HUES6 (cell line): ENCODE measurements at regions not wholly inside any gene's neighbourhood (a gene's known extent, or its start where the extent isn't known, plus 50 kb on each side); places are given as distances from the start of the nearest gene placed in this dataset.

Experiments used
- H3K27ac ChIP-seq: 2 replicates; pipeline ENCODE4 v1.7.0; 2013; ENCODE audit warnings: low read depth, mild to moderate bottlenecking, low read length, inconsistent platforms
- H3K27me3 ChIP-seq: 2 replicates; pipeline ENCODE4 v1.6.1; 2013; ENCODE audit warnings: low read length; ENCODE audit not compliant: control insufficient read depth, insufficient read depth
- H3K36me3 ChIP-seq: 2 replicates; pipeline ENCODE4 v1.6.1; 2013; ENCODE audit warnings: low read length; ENCODE audit not compliant: control insufficient read depth, insufficient read depth
- H3K4me1 ChIP-seq: 2 replicates; pipeline ENCODE4 v1.6.1; 2013; ENCODE audit warnings: low read length; ENCODE audit not compliant: control insufficient read depth, insufficient read depth
- H3K4me3 ChIP-seq: 2 replicates; pipeline ENCODE4 v1.5.1; 2013; ENCODE audit warnings: low read depth, low read length
- H3K9ac ChIP-seq: one replicate; pipeline ENCODE4 v1.6.1; 2013; ENCODE audit warnings: mild to moderate bottlenecking, low read length
- H3K9me3 ChIP-seq: 2 replicates; pipeline ENCODE4 v1.6.1; 2013; ENCODE audit warnings: low read depth, low read length; ENCODE audit not compliant: control insufficient read depth, insufficient read depth

DNA sequence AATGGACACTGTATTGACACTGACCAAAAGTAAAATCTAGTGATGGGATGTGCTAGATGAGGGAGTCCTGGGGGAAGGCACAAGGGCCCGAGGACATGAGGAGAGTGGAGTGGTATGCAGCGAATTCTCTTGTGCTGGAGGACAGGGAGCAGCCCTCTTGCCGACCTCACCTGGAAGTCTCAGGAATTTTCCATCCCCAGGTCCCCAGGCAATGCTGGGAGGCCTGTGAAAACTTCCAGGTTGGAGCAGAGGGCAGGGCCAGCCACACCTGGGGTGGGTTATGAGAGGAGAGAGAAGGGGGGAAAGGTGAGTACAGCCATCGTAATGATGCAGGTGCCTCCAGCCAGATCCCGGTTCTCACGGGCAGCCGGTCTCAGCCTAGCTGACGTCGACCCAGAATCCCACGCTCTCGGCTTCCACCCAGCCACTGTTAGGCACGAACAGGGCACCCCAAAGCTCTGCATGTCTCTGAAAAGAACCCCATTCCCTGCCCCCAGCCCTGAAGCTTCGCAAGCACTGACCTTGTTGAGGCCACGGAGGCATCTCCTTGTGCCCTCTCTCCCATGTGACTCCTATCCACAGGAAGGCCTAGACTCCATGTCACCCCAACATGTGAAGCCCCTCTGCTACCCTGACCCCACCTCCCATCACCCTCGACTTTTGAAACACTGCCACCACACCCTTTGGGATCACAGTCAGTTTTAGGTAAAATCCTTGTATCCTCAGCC, 239.7 kb upstream of the MYO3A start:
- H3K27me3 ChIP-seq: no peaks in the 10 kb centered on the region
- no peak overlapping the region for H3K27ac ChIP-seq
- no peaks in the 10 kb centered on the region for H3K9me3 ChIP-seq
- no peaks in the 10 kb centered on the region for H3K4me1 ChIP-seq
- no peak overlapping the region for H3K4me3 ChIP-seq
- H3K36me3 ChIP-seq: no peaks in the 10 kb centered on the region
- H3K9ac ChIP-seq: no peak overlapping the region

DNA sequence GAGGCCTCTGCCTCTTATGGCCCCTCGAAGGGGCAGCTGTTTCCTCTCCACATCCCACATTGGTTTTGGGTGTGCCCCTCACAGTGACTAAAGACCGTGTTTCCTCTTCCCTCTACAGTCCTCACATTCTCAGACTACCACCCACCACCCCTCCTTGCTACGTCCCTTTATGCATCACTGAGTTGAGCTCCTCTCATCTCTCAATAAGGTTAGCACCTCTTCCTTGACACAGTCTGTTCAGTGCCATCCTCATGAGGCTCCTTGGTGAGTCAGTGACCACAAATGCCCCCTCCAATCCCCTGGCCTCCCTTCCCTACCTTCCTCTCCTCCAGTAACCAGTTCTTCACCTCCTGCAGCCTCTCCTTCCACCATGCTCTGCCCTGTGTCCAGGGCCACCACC, 239.1 kb upstream of the MYO3A start:
- H3K27ac ChIP-seq: no peak overlapping the region
- H3K4me3 ChIP-seq: no peak overlapping the region
- no peaks in the 10 kb centered on the region for H3K4me1 ChIP-seq
- H3K9me3 ChIP-seq: no peaks in the 10 kb centered on the region
- no peak overlapping the region for H3K9ac ChIP-seq
- H3K36me3 ChIP-seq: no peaks in the 10 kb centered on the region
- H3K27me3 ChIP-seq: no peaks in the 10 kb centered on the region

DNA sequence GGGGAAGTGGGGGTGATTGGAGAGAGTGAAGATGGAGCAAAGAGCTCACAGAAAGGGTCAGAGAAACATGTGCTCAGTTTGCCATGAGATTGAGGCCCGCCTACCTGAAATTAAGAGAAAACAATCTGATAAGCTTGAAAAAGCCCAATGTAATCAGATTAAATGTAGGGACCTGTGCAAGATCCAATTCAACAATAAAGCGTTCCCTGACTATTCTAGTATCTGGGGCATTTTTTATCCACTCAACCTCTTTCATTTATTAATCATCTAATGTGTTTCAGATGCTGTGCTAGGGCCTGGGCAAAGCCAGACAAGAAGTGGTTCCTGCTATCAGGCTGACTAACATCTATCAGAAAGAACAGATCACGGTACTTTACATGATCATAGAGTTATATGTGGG, 238.4 kb upstream of the MYO3A start:
- Histone ChIP-seq H3K4me1 (no peaks in the 10 kb centered on the region), H3K27me3 (no peaks in the 10 kb centered on the region), H3K4me3 (no peak overlapping the region), H3K27ac (no peak overlapping the region), H3K9me3 (no peaks in the 10 kb centered on the region), H3K9ac (no peak overlapping the region), H3K36me3 (no peaks in the 10 kb centered on the region)

DNA sequence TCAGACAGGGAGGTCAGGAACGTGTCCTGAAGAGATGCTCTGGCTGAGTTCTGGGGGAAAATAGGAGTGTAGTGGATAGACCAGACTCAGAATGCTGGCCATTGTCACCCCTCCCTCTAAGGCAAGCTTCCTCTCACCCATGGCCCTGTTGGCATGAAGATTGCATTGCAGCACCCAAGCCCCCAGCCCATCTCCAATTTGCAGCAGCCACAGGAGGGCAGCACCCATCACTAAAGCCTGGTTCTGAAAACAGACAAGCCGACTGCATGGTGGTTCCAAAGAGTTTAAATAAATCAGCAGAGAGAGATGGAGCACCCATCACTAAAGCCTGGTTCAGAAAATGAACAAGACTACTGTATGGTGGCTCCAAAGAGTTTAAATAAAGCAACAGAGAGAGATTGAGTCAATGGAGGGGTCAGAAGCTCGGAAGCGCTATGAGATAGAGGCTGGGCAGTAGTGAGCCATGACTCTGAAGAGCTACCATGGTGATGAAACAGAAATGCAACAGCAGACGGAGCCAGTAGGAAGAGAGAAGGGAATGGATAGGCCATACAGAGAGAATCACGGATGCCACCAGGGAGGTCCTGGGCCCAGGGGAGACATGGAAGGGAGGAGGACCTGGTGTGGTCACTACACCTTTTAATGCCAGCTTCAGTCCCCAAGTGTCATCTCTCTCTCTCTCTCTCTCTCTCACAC, 237.9 kb upstream of the MYO3A start:
- Histone ChIP-seq H3K27me3 (no peaks in the 10 kb centered on the region), H3K36me3 (no peaks in the 10 kb centered on the region), H3K27ac (no peak overlapping the region), H3K9ac (no peak overlapping the region), H3K4me1 (no peaks in the 10 kb centered on the region), H3K9me3 (no peaks in the 10 kb centered on the region), H3K4me3 (no peak overlapping the region)

DNA sequence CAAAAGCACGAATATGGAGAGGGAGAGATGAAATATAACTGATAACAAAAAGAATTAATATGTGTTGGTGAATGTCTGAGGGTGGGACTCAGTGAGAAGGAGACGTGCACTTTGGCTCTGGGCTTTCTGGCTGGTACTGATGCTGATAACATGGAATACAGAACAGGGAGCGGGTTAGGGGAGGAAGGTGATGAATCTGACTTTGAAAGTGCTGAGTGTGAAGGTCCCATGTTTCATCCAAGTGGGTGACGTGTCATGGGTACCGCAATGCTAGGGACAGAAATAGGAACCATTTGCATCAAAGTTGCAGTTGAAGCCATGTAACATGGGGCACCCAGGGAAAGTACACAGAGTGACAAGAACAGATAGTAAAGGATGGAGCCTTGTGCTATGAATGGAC, 236.6 kb upstream of the MYO3A start:
- Histone ChIP-seq H3K9ac (no peak overlapping the region), H3K27ac (no peak overlapping the region), H3K4me3 (no peak overlapping the region), H3K27me3 (no peaks in the 10 kb centered on the region), H3K9me3 (no peaks in the 10 kb centered on the region), H3K4me1 (no peaks in the 10 kb centered on the region; the same call in 1 of the 2 replicates), H3K36me3 (no peaks in the 10 kb centered on the region)

DNA sequence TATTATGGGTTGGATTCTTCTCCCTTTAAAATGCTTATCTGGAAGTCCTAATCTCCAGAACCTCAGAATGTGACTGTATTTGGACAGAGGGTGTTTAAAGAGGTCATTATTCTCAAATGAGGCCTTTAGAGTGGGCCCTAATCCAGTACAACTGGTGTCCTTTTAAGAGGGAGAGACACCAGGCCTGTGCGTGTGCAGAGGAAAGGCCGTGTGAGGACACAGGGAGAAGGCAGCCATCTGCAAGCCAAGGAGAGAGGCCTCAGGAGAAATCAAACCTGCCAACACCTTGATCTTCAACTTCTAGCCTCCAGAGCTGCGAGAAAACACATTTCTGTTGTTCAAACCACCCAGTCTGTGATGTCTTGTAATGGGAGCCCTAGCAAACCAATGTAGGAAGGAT, 235.4 kb upstream of the MYO3A start:
- H3K4me3 ChIP-seq: no peak overlapping the region

DNA sequence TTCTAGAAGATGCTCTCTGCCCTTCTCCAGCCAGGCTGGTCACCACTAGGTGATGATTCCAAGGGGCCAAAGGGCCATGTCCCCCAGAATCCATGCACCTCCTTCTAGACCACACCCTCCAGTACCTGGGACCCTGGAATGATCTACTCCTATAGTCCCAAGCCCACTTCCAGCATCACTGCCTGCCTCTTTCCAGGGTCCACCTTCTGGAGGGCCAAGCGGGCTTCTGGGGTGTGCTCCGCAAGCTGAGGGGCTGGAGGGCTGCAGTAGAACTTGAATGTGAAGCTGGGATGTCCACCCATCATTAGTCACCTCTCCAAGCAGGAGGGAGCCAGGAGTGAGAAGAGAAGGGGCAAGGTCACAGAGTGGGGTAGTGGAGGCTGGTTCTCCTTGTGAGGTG, 234.4 kb upstream of the MYO3A start:
- no peaks in the 10 kb centered on the region for H3K9me3 ChIP-seq
- H3K4me1 ChIP-seq: peaks cover 5% of the 10 kb centered on the region; the same call in 1 of the 2 replicates
- no peak overlapping the region for H3K4me3 ChIP-seq
- no peak overlapping the region for H3K9ac ChIP-seq
- no peaks in the 10 kb centered on the region for H3K27me3 ChIP-seq
- no peaks in the 10 kb centered on the region for H3K36me3 ChIP-seq
- no peak overlapping the region for H3K27ac ChIP-seq

More for the DNA sequence above, 235.4 kb upstream of the MYO3A start:
- H3K9me3 ChIP-seq: no peaks in the 10 kb centered on the region
- no peaks in the 10 kb centered on the region; the same call in 1 of the 2 replicates for H3K4me1 ChIP-seq
- H3K27ac ChIP-seq: no peak overlapping the region
- H3K36me3 ChIP-seq: no peaks in the 10 kb centered on the region
- H3K27me3 ChIP-seq: no peaks in the 10 kb centered on the region
- H3K9ac ChIP-seq: no peak overlapping the region

DNA sequence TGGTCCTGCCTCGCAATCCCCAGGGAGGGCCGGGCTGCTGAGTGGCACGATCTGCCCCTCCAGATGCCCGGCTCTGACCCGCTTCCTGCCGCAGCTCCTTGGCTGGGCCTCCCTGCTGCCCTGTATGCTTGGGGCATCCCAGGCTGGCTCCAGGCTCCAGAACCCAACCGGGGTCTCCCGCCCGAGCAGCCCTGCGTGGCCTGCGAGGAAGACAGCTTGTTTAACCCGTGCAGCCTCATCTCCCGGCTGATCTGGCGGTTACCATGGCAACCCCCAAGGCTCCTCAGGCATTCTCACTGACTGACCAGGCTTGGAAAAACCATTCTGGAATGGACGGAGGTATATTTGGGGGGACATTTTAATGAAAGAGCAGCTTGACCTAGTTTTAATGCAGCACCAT, 232.4 kb upstream of the MYO3A start:
- no peaks in the 10 kb centered on the region for H3K27me3 ChIP-seq
- no peak overlapping the region for H3K4me3 ChIP-seq
- no peaks in the 10 kb centered on the region for H3K36me3 ChIP-seq
- H3K9ac ChIP-seq: no peak overlapping the region
- H3K9me3 ChIP-seq: no peaks in the 10 kb centered on the region
- H3K27ac ChIP-seq: no peak overlapping the region
- H3K4me1 ChIP-seq: peaks cover 7% of the 10 kb centered on the region; the same call in 1 of the 2 replicates

DNA sequence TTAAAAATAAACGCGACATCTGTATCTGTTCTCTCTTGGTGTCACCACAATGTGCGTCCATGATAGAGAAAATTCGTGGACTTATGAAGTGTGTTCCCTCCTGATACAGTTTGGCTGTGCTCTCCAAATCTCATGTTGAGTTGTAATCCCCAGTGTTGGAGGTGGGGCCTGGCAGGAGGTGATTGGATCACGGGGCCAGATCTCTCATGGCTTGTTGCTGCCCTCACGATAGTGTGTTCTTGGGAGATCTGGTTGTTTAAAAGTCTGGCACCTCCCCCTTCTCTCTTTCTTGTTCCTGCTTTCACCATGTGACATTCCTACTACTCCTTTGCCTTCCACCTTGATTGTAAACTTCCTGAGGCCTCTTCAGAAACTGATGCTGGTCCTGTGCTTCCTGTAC, 229.4 kb upstream of the MYO3A start:
- H3K4me1 ChIP-seq: peaks cover 7% of the 10 kb centered on the region; the same call in 1 of the 2 replicates
- H3K9ac ChIP-seq: no peak overlapping the region
- no peak overlapping the region for H3K4me3 ChIP-seq
- H3K36me3 ChIP-seq: no peaks in the 10 kb centered on the region
- no peaks in the 10 kb centered on the region for H3K27me3 ChIP-seq
- no peaks in the 10 kb centered on the region for H3K9me3 ChIP-seq
- no peak overlapping the region for H3K27ac ChIP-seq

DNA sequence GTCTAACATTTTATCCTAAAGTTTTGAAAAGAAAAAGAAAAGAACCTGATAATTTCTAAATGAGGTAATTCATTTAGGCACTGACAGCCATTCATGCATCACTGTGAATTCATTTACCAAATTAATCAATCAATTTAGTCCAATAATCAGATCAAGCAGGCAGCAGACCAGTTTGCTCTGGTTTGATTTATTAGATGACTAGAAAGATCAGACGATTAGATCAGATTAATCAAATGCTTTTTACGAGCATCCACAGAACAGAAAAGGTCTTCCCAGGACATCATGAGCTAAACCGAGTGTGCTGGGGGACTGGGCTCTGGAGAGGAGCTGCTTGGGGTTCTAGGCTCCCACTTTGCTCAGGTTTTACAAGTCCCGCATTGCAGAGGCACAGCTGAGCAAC, 226.5 kb upstream of the MYO3A start:
- Histone ChIP-seq H3K36me3 (no peaks in the 10 kb centered on the region), H3K27ac (no peak overlapping the region), H3K9me3 (peaks cover 5% of the 10 kb centered on the region; the same call in 1 of the 2 replicates), H3K4me3 (no peak overlapping the region), H3K9ac (no peak overlapping the region), H3K27me3 (no peaks in the 10 kb centered on the region), H3K4me1 (peaks cover 7% of the 10 kb centered on the region; the same call in 1 of the 2 replicates)

DNA sequence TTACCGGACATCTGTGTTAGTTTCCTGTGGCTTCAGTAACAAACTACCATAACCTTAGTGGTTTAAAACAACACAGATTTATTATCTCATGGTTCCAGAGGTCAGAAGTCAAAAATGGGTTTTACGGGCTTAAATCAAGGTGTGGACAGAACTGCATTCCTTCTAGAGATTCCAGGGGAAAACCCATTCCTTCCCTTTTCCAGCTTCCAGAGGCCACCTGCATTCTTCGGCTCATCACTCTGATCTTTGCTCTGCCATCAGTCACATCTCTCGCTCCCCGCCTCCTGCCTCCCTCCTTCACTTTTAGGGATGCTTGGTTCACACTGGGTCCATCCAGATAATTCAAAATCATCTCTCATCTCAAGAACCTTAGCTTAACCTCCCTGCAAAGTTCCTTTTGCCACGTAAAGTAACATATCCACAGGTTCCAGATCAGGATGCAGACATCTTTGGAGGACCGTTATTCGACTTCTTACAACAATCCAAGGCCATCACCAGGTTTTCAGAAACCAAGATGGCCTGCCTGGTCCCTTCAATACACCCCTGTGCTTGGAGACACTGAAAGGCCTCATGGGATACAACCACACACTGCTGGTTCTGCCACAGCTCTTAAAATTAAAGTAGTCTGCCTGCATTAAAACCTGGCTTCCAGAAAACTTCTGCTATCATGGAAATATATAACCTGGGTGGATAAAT, 225.9 kb upstream of the MYO3A start:
- Histone ChIP-seq H3K27ac (no peak overlapping the region), H3K9ac (no peak overlapping the region), H3K27me3 (no peaks in the 10 kb centered on the region), H3K9me3 (peaks cover 5% of the 10 kb centered on the region; the same call in 1 of the 2 replicates), H3K36me3 (no peaks in the 10 kb centered on the region), H3K4me1 (peaks cover 7% of the 10 kb centered on the region; the same call in 1 of the 2 replicates), H3K4me3 (no peak overlapping the region)
